ENCODE measurements at regions not wholly inside any gene's neighbourhood (a gene's known extent, or its start where the extent isn't known, plus 50 kb on each side); places are given as distances from the start of the nearest gene placed in this dataset.
"Not testable (repeated sequence)": the region's sequence is repeated elsewhere in the genome, so short reads cannot be mapped to it uniquely, and the experiment has no call there.

- H3K4me1 Mint-ChIP-seq (ENCODE audit: unreplicated experiment) = no peaks in the 10 kb centered on the region
- DNase-seq (ENCODE audit: low spot score) = no peak
- H3K4me3 Mint-ChIP-seq (ENCODE audit: unreplicated experiment) = no peak overlapping the region
- H3K27me3 Mint-ChIP-seq (ENCODE audit: unreplicated experiment) = peaks cover 2% of the 10 kb centered on the region
- H3K9me3 Mint-ChIP-seq (ENCODE audit: unreplicated experiment) = no peaks in the 10 kb centered on the region
- H3K36me3 Mint-ChIP-seq (ENCODE audit: low read depth, unreplicated experiment) = no peaks in the 10 kb centered on the region
- no peak for TF ChIP-seq CTCF (IDR thresholded peaks at IDR 0.05; ENCODE audit: unreplicated experiment)
- no peak overlapping the region for H3K27ac Mint-ChIP-seq (ENCODE audit: unreplicated experiment)
These were observed 737.4 kb downstream of the ZNF385D start for GRCh38 chr3:21013566-21013965.

- peaks cover 5% of the 10 kb centered on the region for H3K4me1 Mint-ChIP-seq (ENCODE audit: unreplicated experiment)
- no peak for TF ChIP-seq CTCF (IDR thresholded peaks at IDR 0.05; ENCODE audit: unreplicated experiment)
- H3K9me3 Mint-ChIP-seq (ENCODE audit: unreplicated experiment) = no peaks in the 10 kb centered on the region
- no peak overlapping the region for H3K4me3 Mint-ChIP-seq (ENCODE audit: unreplicated experiment)
- DNase-seq (ENCODE audit: low spot score) = no peak
- H3K36me3 Mint-ChIP-seq (ENCODE audit: low read depth, unreplicated experiment) = no peaks in the 10 kb centered on the region
- H3K27me3 Mint-ChIP-seq (ENCODE audit: unreplicated experiment) = no peaks in the 10 kb centered on the region
- H3K27ac Mint-ChIP-seq (ENCODE audit: unreplicated experiment) = no peak overlapping the region
These were observed 751.3 kb downstream of the ZNF385D start for GRCh38 chr3:20999661-21000060.

- Mint-ChIP-seq H3K4me1 (ENCODE audit: unreplicated experiment) (peaks cover 5% of the 10 kb centered on the region), H3K27ac (ENCODE audit: unreplicated experiment) (no peak overlapping the region), H3K36me3 (ENCODE audit: low read depth, unreplicated experiment) (no peaks in the 10 kb centered on the region), H3K4me3 (ENCODE audit: unreplicated experiment) (no peak overlapping the region), H3K27me3 (ENCODE audit: unreplicated experiment) (no peaks in the 10 kb centered on the region), H3K9me3 (ENCODE audit: unreplicated experiment) (no peaks in the 10 kb centered on the region)
- no peak for TF ChIP-seq CTCF (IDR thresholded peaks at IDR 0.05; ENCODE audit: unreplicated experiment)
- DNase-seq (ENCODE audit: low spot score) = no peak
These were observed 753.8 kb downstream of the ZNF385D start for GRCh38 chr3:20997183-20997582.

- Mint-ChIP-seq H3K27ac (ENCODE audit: unreplicated experiment) (no peak overlapping the region), H3K4me1 (ENCODE audit: unreplicated experiment) (peaks cover 5% of the 10 kb centered on the region), H3K27me3 (ENCODE audit: unreplicated experiment) (no peaks in the 10 kb centered on the region), H3K9me3 (ENCODE audit: unreplicated experiment) (no peaks in the 10 kb centered on the region), H3K4me3 (ENCODE audit: unreplicated experiment) (no peak overlapping the region), H3K36me3 (ENCODE audit: low read depth, unreplicated experiment) (no peaks in the 10 kb centered on the region)
- TF ChIP-seq CTCF (IDR thresholded peaks at IDR 0.05; ENCODE audit: unreplicated experiment) = no peak
- DNase-seq (ENCODE audit: low spot score) = no peak
These were observed 760.1 kb downstream of the ZNF385D start for GRCh38 chr3:20990896-20991295.

- not testable (repeated sequence) for H3K27ac Mint-ChIP-seq (ENCODE audit: unreplicated experiment); H3K36me3 Mint-ChIP-seq (ENCODE audit: low read depth, unreplicated experiment); H3K27me3 Mint-ChIP-seq (ENCODE audit: unreplicated experiment); H3K4me1 Mint-ChIP-seq (ENCODE audit: unreplicated experiment); H3K9me3 Mint-ChIP-seq (ENCODE audit: unreplicated experiment); H3K4me3 Mint-ChIP-seq (ENCODE audit: unreplicated experiment); DNase-seq (ENCODE audit: low spot score)
These were observed 761.4 kb downstream of the ZNF385D start for GRCh38 chr3:20989653-20990052.
